Activated T-cell treated with anti-CD3 and anti-CD28 coated beads, Interleukin-2, amount 50 U/mL, for 72 hours (primary cell): ENCODE measurements at regions not wholly inside any gene's neighbourhood (a gene's known extent, or its start where the extent isn't known, plus 50 kb on each side); places are given as distances from the start of the nearest gene placed in this dataset.

Source experiments
- ATAC-seq, 2 donors: fragments of 150-1000 bp; cut with Tn5 transposase; replicated peaks in 1 of 2; 2 replicates each; pipeline ENCODE4 v1.10.0; 2021; ENCODE audit warnings: moderate library complexity in 2 of 2, mild to moderate bottlenecking in 1 of 2
- DNase-seq, 2 donors: peaks; one replicate each; pipeline ENCODE4 v3.0.0; 2021 to 2022; ENCODE audit warnings: mixed read lengths in 1 of 2
- H3K27ac Mint-ChIP-seq: one replicate; pipeline ENCODE4 v1.8.0; 2022; ENCODE audit warnings: mild to moderate bottlenecking, moderate library complexity, mixed read lengths
- H3K27me3 Mint-ChIP-seq: one replicate; pipeline ENCODE4 v1.8.0; 2022; ENCODE audit warnings: low read depth, mixed read lengths
- H3K36me3 Mint-ChIP-seq, 2 donors: one replicate each; pipeline ENCODE4 v1.8.0; 2022; ENCODE audit warnings: mixed read lengths in 2 of 2, mild to moderate bottlenecking in 1 of 2; ENCODE audit not compliant: insufficient read depth in 2 of 2
- H3K4me1 Mint-ChIP-seq: one replicate; pipeline ENCODE4 v1.8.0; 2022; ENCODE audit warnings: low read depth, mixed read lengths
- H3K4me3 Mint-ChIP-seq, 2 donors: one replicate each; pipeline ENCODE4 v1.8.0; 2022; ENCODE audit warnings: mild to moderate bottlenecking in 2 of 2, mixed read lengths in 2 of 2, moderate library complexity in 2 of 2
- H3K9me3 Mint-ChIP-seq, 2 donors: one replicate each; pipeline ENCODE4 v1.8.0; 2022; ENCODE audit warnings: mixed read lengths in 2 of 2

GRCh38 chrX:21126661-21127060 lies 247.6 kb upstream of the CNKSR2 start:
- Mint-ChIP-seq H3K36me3 (no peaks in the 10 kb centered on the region), H3K27me3 (no peaks in the 10 kb centered on the region), H3K4me1 (no peaks in the 10 kb centered on the region), H3K27ac (no peak overlapping the region), H3K9me3 (no peaks in the 10 kb centered on the region), H3K4me3 (no peak overlapping the region)
- ATAC-seq (no peak), DNase-seq (no peak)

GRCh38 chrX:21131346-21131745 lies 242.9 kb upstream of the CNKSR2 start:
- Mint-ChIP-seq H3K4me3 (no peak overlapping the region), H3K9me3 (no peaks in the 10 kb centered on the region), H3K36me3 (no peaks in the 10 kb centered on the region), H3K27ac (no peak overlapping the region), H3K27me3 (no peaks in the 10 kb centered on the region), H3K4me1 (no peaks in the 10 kb centered on the region)
- DNase-seq (no peak), ATAC-seq (no peak)

GRCh38 chrX:21131786-21132185 lies 242.4 kb upstream of the CNKSR2 start:
- Mint-ChIP-seq H3K4me3 (no peak overlapping the region), H3K9me3 (peaks cover 0 to 2% of the 10 kb centered on the region in 2 donors), H3K27ac (no peak overlapping the region), H3K36me3 (no peaks in the 10 kb centered on the region), H3K27me3 (no peaks in the 10 kb centered on the region), H3K4me1 (no peaks in the 10 kb centered on the region)
- ATAC-seq (no peak), DNase-seq (no peak)

GRCh38 chrX:21132686-21133393 lies 241.4 kb upstream of the CNKSR2 start:
- ATAC-seq: no peak
- Mint-ChIP-seq H3K27me3 (no peaks in the 10 kb centered on the region), H3K4me3 (no peak overlapping the region), H3K9me3 (peaks cover 0 to 3% of the 10 kb centered on the region in 2 donors), H3K27ac (no peak overlapping the region), H3K4me1 (no peaks in the 10 kb centered on the region), H3K36me3 (no peaks in the 10 kb centered on the region)
- DNase-seq: no peak

GRCh38 chrX:21150208-21150607 lies 224.0 kb upstream of the CNKSR2 start:
- Mint-ChIP-seq H3K36me3 (no peaks in the 10 kb centered on the region), H3K9me3 (no peaks in the 10 kb centered on the region), H3K4me3 (no peak overlapping the region), H3K4me1 (no peaks in the 10 kb centered on the region), H3K27me3 (peaks cover 10% of the 10 kb centered on the region), H3K27ac (no peak overlapping the region)
- DNase-seq (no peak), ATAC-seq (no peak)

- no peaks in the 10 kb centered on the region for H3K4me1 Mint-ChIP-seq
- DNase-seq: no peak
- H3K9me3 Mint-ChIP-seq: no peaks in the 10 kb centered on the region
Observed at GRCh38 chrX:21151051-21151450, 223.2 kb upstream of the CNKSR2 start.

GRCh38 chrX:21153033-21153432 lies 221.2 kb upstream of the CNKSR2 start:
- Mint-ChIP-seq H3K27me3 (peaks cover 3% of the 10 kb centered on the region), H3K4me1 (no peaks in the 10 kb centered on the region)
- ATAC-seq: no peak

More at GRCh38 chrX:21151051-21151450, 223.2 kb upstream of the CNKSR2 start:
- no peak overlapping the region for H3K4me3 Mint-ChIP-seq
- no peak for ATAC-seq
- peaks cover 10% of the 10 kb centered on the region for H3K27me3 Mint-ChIP-seq
- no peak overlapping the region for H3K27ac Mint-ChIP-seq
- no peaks in the 10 kb centered on the region for H3K36me3 Mint-ChIP-seq

GRCh38 chrX:21153503-21153902 lies 220.7 kb upstream of the CNKSR2 start:
- H3K4me1 Mint-ChIP-seq: no peaks in the 10 kb centered on the region
- H3K4me3 Mint-ChIP-seq: no peak overlapping the region
- H3K36me3 Mint-ChIP-seq: no peaks in the 10 kb centered on the region
- no peaks in the 10 kb centered on the region for H3K9me3 Mint-ChIP-seq
- ATAC-seq (no peak), DNase-seq (no peak)
- no peak overlapping the region for H3K27ac Mint-ChIP-seq
- peaks cover 6% of the 10 kb centered on the region for H3K27me3 Mint-ChIP-seq

More at GRCh38 chrX:21153033-21153432, 221.2 kb upstream of the CNKSR2 start:
- DNase-seq: no peak
- Mint-ChIP-seq H3K36me3 (no peaks in the 10 kb centered on the region), H3K4me3 (no peak overlapping the region), H3K27ac (no peak overlapping the region), H3K9me3 (no peaks in the 10 kb centered on the region)

- no peaks in the 10 kb centered on the region for H3K36me3 Mint-ChIP-seq
- H3K4me3 Mint-ChIP-seq: no peak overlapping the region
- H3K27me3 Mint-ChIP-seq: peaks cover 14% of the 10 kb centered on the region
- no peaks in the 10 kb centered on the region for H3K9me3 Mint-ChIP-seq
- H3K4me1 Mint-ChIP-seq: no peaks in the 10 kb centered on the region
- H3K27ac Mint-ChIP-seq: no peak overlapping the region
- no peak for DNase-seq
- no peak for ATAC-seq
Observed at GRCh38 chrX:21155916-21156315, 218.3 kb upstream of the CNKSR2 start.

- DNase-seq: no peak
- Mint-ChIP-seq H3K27ac (no peak overlapping the region), H3K4me3 (no peak overlapping the region), H3K4me1 (no peaks in the 10 kb centered on the region), H3K36me3 (no peaks in the 10 kb centered on the region), H3K9me3 (no peaks in the 10 kb centered on the region), H3K27me3 (peaks cover 14% of the 10 kb centered on the region)
- no peak for ATAC-seq
Observed at GRCh38 chrX:21156632-21157031, 217.6 kb upstream of the CNKSR2 start.

GRCh38 chrX:21158678-21159077 lies 215.5 kb upstream of the CNKSR2 start:
- Mint-ChIP-seq H3K27me3 (peaks cover 14% of the 10 kb centered on the region), H3K36me3 (no peaks in the 10 kb centered on the region), H3K27ac (no peak overlapping the region), H3K4me1 (no peaks in the 10 kb centered on the region), H3K9me3 (no peaks in the 10 kb centered on the region), H3K4me3 (no peak overlapping the region)
- no peak for DNase-seq
- ATAC-seq: no peak

- H3K27me3 Mint-ChIP-seq: no peaks in the 10 kb centered on the region
- no peak for ATAC-seq
- no peak overlapping the region for H3K27ac Mint-ChIP-seq
- no peaks in the 10 kb centered on the region for H3K36me3 Mint-ChIP-seq
- no peak overlapping the region for H3K4me3 Mint-ChIP-seq
- H3K9me3 Mint-ChIP-seq: no peaks in the 10 kb centered on the region
- DNase-seq: no peak
- H3K4me1 Mint-ChIP-seq: no peaks in the 10 kb centered on the region
Observed at GRCh38 chrX:21166272-21166982, 207.8 kb upstream of the CNKSR2 start.

- Mint-ChIP-seq H3K27ac (no peak overlapping the region), H3K27me3 (no peaks in the 10 kb centered on the region), H3K4me3 (no peak overlapping the region), H3K36me3 (no peaks in the 10 kb centered on the region), H3K9me3 (no peaks in the 10 kb centered on the region), H3K4me1 (no peaks in the 10 kb centered on the region)
- no peak for ATAC-seq
- no peak for DNase-seq
Observed at GRCh38 chrX:21167011-21167410, 207.2 kb upstream of the CNKSR2 start.

GRCh38 chrX:21167494-21167893 lies 206.7 kb upstream of the CNKSR2 start:
- no peaks in the 10 kb centered on the region for H3K27me3 Mint-ChIP-seq
- ATAC-seq: no peak
- H3K27ac Mint-ChIP-seq: no peak overlapping the region
- no peak for DNase-seq
- no peaks in the 10 kb centered on the region for H3K9me3 Mint-ChIP-seq
- no peaks in the 10 kb centered on the region for H3K4me1 Mint-ChIP-seq
- H3K4me3 Mint-ChIP-seq: no peak overlapping the region
- H3K36me3 Mint-ChIP-seq: no peaks in the 10 kb centered on the region
